Pancreas (tissue), 10 donors: ENCODE measurements at regions not wholly inside any gene's neighbourhood (a gene's known extent, or its start where the extent isn't known, plus 50 kb on each side); places are given as distances from the start of the nearest gene placed in this dataset.

Experiments used
- ATAC-seq, 4 donors: fragments of 200-7000 bp; cut with Tn5 transposase; one replicate each; pipeline versions ENCODE4 v1.8.0 to v1.9.1; 2020; ENCODE audit warnings: mild to moderate bottlenecking in 4 of 4, moderate library complexity in 4 of 4
- DNase-seq, 6 donors: peaks; one replicate each; pipeline ENCODE4 v3.0.0-alpha.2; 2020
- FAIRE-seq: peaks from 2 replicates; lab custom pipeline; 2012; peaks lifted over from hg19 to GRCh38; lab: Jason Lieb, UNC
- H3K27ac ChIP-seq, 4 donors: fragments of 200-600 bp; sonication (generic); 1 replicate in 3 of 4; 2 replicates in 1 of 4; pipeline versions ENCODE4 v1.5.0 to v1.8.0; 2020
- H3K27me3 ChIP-seq, 4 donors: fragments of 200-600 bp; one replicate each; pipeline ENCODE4 v1.8.0; 2021
- H3K36me3 ChIP-seq, 3 donors: fragments of 200-600 bp; sonication (generic) in 1 of 3; one replicate each; pipeline versions ENCODE4 v1.5.0 to v1.8.0; 2020 to 2021
- H3K4me1 ChIP-seq, 3 donors: fragments of 200-600 bp; one replicate each; pipeline ENCODE4 v1.8.0; 2021
- H3K4me3 ChIP-seq, 4 donors: fragments of 200-600 bp; sonication (generic) in 2 of 4; one replicate each; pipeline versions ENCODE4 v1.5.0 to v1.8.0; 2020 to 2021
- H3K9me3 ChIP-seq, 4 donors: fragments of 200-600 bp; one replicate each; pipeline ENCODE4 v1.8.0; 2021
- WGBS, 2 donors: extraction: QIAGEN DNeasy Blood & Tissue Kit; methylation state at CpG; one replicate each; pipeline ENCODE4 v1.1.7; 2013; 5-methylcytosine and 5-hydroxymethylcytosine counted together
- intact Hi-C, 3 donors: fragments of 100-400 bp; cut with DNase I; formaldehyde crosslinking; loops; one replicate each; pipeline versions ENCODE4 v1.11.1 to v1.14.2; 2022
- TF ChIP-seq, protein P1 (sequence below), 4 donors: fragments of 200-600 bp; sonication (generic) in 3 of 4; IDR thresholded peaks; one replicate each; pipeline versions ENCODE4 v1.5.0 to v1.8.0; 2021; ENCODE audit warnings: antibody characterized with exemption in 4 of 4
- donor health status: healthy with polysubstance abuse.
- donor health status: DM: no; HTN: no; CAD: no; lungs with moderate emphysema.
- donor health status: DM: no; HTN: no; CAD: no.
- donor health status: control.
- donor health status: control.
- donor health status: Bipolar disorder and iron deficiency.
- donor health status: DM: yes; HTN: yes; CAD: no.
- donor health status: DM: no; HTN: no; CAD: no.
- donor health status: DM: no; HTN: no; CAD: no.
- donor health status: DM: yes; HTN: yes; CAD: no.

DNA sequence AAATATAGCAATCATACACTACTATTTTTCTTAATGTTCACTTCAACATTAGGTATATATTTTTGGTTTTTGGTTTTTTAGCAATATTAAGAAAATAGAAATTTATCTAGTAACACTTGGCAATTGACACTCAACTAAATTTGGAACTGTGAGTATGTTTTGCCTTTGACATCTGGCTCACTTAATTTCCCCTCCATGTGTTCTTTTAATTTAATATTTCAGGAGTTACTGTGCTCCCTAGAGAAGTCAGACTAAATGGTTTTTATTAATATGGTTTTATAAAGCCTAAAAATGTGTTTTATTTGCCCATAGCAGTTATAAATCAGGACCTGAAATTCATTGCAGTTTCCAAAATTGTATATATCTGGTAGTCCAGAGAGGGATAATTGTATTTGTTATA lies 175.3 kb upstream of the AVPR1A start:
- FAIRE-seq: no peak
- TF ChIP-seq, protein P1, sequence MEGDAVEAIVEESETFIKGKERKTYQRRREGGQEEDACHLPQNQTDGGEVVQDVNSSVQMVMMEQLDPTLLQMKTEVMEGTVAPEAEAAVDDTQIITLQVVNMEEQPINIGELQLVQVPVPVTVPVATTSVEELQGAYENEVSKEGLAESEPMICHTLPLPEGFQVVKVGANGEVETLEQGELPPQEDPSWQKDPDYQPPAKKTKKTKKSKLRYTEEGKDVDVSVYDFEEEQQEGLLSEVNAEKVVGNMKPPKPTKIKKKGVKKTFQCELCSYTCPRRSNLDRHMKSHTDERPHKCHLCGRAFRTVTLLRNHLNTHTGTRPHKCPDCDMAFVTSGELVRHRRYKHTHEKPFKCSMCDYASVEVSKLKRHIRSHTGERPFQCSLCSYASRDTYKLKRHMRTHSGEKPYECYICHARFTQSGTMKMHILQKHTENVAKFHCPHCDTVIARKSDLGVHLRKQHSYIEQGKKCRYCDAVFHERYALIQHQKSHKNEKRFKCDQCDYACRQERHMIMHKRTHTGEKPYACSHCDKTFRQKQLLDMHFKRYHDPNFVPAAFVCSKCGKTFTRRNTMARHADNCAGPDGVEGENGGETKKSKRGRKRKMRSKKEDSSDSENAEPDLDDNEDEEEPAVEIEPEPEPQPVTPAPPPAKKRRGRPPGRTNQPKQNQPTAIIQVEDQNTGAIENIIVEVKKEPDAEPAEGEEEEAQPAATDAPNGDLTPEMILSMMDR (IDR thresholded peaks at IDR 0.05): no peak
- no peaks in the 10 kb centered on the region for H3K36me3 ChIP-seq

DNA sequence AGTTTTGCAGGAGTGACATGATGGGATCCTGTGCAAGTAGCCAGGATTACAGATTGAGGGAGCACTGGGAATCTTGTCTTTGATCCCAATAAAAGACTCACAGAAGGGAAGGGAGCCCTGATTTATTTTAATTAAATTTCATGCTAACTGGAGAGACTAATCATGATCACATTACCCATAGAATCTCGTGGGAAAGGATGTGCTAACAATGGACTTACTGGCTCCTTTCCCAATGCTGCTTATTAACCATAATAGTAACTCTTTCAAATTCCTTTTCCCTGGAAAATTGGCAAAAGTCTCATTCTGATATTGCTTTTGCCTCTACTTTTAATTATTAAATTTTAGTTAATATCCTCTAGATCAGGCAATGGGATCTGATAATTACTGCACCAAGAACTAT lies 174.8 kb upstream of the AVPR1A start:
- ATAC-seq: no peak
- H3K9me3 ChIP-seq: no peaks in the 10 kb centered on the region
- H3K4me3 ChIP-seq: no peak overlapping the region
- no peak for DNase-seq
- 7 to 8% methylated on average over 1 of the region's 1 CpG for WGBS, 2 donors
- TF ChIP-seq, protein P1 (IDR thresholded peaks at IDR 0.05): no peak
- H3K36me3 ChIP-seq: no peaks in the 10 kb centered on the region
- intact Hi-C loops: no loop called here
- no peaks in the 10 kb centered on the region for H3K4me1 ChIP-seq
- H3K27me3 ChIP-seq: no peaks in the 10 kb centered on the region
- H3K27ac ChIP-seq: no peak overlapping the region
- no peak for FAIRE-seq

More for the DNA sequence above, 175.3 kb upstream of the AVPR1A start:
- Histone ChIP-seq H3K4me3 (no peak overlapping the region), H3K4me1 (no peaks in the 10 kb centered on the region), H3K27ac (no peak overlapping the region), H3K9me3 (no peaks in the 10 kb centered on the region), H3K27me3 (no peaks in the 10 kb centered on the region)
- no peak for ATAC-seq
- intact Hi-C loops: no loop called here
- no peak for DNase-seq

DNA sequence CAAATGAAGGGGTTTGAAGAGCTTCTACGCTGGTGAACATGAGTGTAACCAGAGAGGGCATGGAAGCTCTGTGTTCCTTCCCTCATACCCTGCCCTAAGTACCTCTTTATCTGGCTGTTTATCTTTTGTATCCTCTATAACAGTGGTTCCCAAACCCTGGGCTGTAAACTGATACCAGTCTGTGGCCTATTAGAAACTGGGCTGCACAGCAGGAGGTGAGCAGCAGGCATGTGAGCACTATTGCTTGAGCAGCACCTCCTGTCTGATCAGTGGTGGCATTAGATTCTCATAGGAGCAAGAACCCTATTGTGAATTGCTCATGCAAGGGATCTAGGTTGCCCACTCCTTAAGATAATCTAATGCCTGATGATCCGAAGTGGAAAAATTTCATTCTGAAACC lies 172.9 kb upstream of the AVPR1A start:
- Histone ChIP-seq H3K27me3 (no peaks in the 10 kb centered on the region), H3K36me3 (no peaks in the 10 kb centered on the region), H3K4me1 (no peaks in the 10 kb centered on the region), H3K4me3 (no peak overlapping the region), H3K27ac (no peak overlapping the region), H3K9me3 (no peaks in the 10 kb centered on the region)
- DNase-seq (no peak), ATAC-seq (no peak), FAIRE-seq (no peak)
- intact Hi-C loops: no loop called here
- TF ChIP-seq, protein P1 (IDR thresholded peaks at IDR 0.05): no peak
- 51 to 65% methylated on average over 2 of the region's 2 CpGs for WGBS, 2 donors

DNA sequence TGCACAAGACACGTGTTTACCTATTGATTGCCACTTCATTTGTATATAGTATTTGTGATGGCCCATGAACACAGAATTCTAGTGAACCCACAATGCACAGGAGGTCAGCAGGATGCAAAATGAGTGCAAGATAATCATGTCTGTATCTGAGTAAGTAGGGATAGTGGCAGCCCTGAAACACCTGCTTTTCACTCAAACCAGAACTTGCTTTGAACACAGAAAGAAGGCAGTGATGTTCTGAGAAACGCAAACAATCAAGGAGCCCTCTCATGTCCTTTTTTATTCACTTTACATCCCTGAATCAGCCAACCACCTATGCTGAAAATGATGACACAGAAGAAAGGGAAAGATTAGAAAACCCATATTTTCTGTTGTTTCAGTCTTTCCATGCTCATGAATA lies 170.4 kb upstream of the AVPR1A start:
- FAIRE-seq (no peak), DNase-seq (no peak), ATAC-seq (no peak)
- TF ChIP-seq, protein P1 (IDR thresholded peaks at IDR 0.05): no peak
- H3K36me3 ChIP-seq: no peaks in the 10 kb centered on the region
- H3K4me3 ChIP-seq: no peak overlapping the region
- no peaks in the 10 kb centered on the region for H3K9me3 ChIP-seq
- WGBS, 2 donors: 64 to 67% methylated on average over 2 of the region's 2 CpGs
- no peaks in the 10 kb centered on the region for H3K4me1 ChIP-seq
- intact Hi-C loops: no loop called here
- H3K27me3 ChIP-seq: no peaks in the 10 kb centered on the region
- H3K27ac ChIP-seq: no peak overlapping the region

DNA sequence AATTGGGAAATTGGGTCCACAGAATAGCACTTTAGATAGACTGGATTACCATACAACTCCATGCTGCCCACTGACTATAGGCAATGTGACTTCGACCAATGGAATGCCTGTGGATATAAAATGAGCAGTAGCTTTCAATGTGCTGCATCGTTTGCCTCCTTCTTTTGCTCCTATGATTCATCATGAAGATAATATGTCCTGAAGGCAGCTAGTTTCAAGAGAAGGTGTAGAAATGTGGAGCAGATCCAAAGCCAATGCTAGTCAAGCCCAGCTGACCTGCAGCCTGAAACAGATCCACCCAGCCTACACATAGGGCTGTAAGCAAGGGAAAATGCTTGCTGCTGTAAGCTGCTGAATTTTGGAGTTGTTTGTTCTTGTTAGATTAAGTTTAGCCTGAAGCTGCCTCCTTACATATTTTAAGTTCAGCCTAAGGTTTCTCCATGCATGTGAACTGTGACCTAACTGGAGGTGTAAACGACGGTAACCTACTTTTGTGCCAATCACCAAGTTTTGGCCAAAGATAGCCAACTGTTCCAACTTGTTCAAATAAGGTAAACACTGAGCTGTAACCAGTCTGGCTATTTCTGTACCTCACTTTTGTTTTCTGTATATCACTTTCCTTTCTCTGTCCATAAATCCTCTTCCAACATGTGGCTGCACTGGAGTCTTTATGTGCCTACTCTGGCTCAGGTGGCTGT lies 169.1 kb upstream of the AVPR1A start:
- H3K27ac ChIP-seq: no peak overlapping the region
- no peaks in the 10 kb centered on the region for H3K9me3 ChIP-seq
- intact Hi-C loops: no loop called here
- DNase-seq: no peak
- H3K27me3 ChIP-seq: no peaks in the 10 kb centered on the region
- 62 to 65% methylated on average over 4 of the region's 4 CpGs for WGBS, 2 donors
- no peak for ATAC-seq
- no peaks in the 10 kb centered on the region for H3K4me1 ChIP-seq
- FAIRE-seq: no peak
- TF ChIP-seq, protein P1 (IDR thresholded peaks at IDR 0.05): no peak
- H3K4me3 ChIP-seq: no peak overlapping the region
- H3K36me3 ChIP-seq: no peaks in the 10 kb centered on the region
